ENCODE measurements at regions not wholly inside any gene's neighbourhood (a gene's known extent, or its start where the extent isn't known, plus 50 kb on each side); places are given as distances from the start of the nearest gene placed in this dataset.

DNA sequence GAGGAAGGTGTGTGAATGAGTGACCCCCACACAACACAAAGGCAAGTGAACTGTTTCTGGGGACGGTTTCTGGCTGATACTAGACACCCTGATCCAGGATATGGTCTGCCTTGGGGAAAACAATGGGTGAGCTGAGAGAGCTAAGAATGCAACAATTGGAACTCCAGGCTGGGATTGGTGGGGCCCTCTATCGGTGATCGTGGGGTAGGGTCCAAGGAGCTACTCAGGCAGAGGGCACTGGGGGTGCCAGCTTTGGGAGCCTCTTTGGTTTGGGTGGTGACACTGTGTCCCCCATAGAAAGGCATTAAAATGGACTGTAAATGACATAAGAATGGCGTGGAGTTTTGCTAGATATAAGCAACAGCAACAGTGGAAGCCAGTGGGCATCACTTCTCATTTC, 439.1 kb downstream of the DMAC1 start:
- no peak for DNase-seq (ENCODE audit: extremely low read depth, low read depth, low spot score)

DNA sequence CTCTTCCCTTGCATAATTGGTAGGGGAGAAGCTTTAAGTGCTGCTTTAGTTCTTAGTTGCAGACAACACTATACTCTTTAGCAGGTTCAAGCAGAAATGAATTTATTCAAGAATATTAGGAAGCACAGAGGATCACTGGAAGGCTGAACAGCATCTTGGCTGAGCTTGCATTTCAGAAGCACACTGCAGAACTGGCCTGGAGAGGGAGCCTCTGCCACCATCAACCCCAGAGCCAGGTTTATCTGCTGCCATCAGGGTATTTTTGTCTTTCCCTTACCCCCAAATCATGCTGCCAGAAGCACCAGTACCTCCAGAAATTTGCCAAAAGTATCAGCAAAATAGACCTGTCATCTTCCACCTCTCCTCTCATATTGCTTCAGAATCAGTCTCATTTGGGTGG, 440.7 kb downstream of the DMAC1 start:
- no peak for DNase-seq (ENCODE audit: extremely low read depth, low read depth, low spot score)

DNA sequence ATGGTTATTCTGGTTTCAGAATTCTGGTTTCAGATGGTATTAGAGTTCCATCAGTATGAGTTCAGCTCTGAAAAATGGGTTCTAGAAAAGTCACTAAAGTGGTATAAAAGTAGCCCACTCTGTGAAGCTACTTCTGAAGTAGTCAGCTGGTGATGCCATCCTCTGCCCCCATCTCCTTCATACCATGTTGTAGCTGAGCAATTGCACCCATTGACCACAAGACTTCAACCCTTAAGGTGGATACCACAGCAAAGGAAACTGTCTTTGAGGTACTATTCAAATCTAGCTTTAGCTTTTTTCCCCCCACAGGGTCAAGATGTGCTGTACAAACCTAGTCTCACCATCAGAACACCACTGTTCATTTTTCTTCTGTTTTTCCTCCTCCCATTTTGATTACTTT, 444.9 kb downstream of the DMAC1 start:
- no peak for DNase-seq (ENCODE audit: extremely low read depth, low read depth, low spot score)

DNA sequence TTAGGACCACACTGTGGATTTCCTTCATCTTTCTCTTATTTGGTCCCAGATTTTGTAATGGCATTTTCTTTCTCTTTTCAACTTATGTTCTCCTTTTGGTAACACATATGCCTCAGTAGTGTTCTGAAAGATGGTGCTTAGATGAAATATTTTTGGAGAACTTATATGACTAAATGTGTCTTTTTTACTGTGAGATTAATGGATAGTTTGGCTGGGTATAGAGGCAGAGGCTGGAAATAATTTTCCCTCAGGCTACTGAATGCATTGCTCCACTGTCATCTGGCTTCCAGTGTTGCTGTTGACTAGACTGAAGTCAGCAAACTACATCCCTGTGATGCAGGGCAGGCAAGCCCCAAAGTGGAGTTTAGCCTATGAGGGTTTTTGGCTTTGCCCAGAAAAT, 450.9 kb downstream of the DMAC1 start:
- no peak for DNase-seq (ENCODE audit: extremely low read depth, low read depth, low spot score)

DNA sequence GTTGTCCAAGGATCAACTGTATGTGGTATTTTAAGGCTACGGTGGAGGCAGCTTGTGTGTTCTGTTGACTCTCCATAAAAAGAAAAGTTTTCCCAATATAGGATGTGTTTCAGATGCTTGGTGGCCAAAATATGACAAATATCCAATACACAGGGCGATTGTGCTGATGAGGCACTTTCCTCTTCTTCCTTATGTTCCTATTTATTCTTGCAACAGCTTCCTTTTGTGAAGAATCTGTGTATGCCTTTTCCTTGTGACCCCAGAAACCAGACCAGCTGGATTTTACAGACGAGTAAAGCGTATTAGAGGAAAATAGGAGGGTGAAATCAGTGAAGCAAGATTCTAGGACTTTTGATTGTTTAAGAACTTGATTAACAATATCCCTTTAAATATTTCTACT, 452.0 kb downstream of the DMAC1 start:
- DNase-seq (ENCODE audit: extremely low read depth, low read depth, low spot score), result no peak

DNA sequence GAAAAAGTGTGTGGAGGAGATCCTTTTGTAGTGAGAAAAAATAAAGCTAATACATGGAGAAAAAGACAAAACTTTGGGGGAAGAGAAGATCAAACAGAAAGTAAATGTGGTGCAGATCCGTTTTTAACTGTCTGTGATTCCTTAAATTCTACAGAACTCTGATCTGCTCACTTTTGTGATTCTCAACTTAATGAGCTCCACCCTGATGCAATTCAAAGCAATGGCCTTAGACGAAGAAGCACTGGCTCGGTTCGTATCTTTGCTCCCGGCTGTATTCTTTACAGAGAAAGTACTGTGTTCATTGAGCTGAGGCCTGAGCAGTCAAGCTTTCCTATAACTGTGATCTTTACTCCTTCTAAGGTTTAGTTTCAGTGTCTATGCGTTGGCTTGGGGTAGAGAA, 453.4 kb downstream of the DMAC1 start:
- no peak for DNase-seq (ENCODE audit: extremely low read depth, low read depth, low spot score)

DNA sequence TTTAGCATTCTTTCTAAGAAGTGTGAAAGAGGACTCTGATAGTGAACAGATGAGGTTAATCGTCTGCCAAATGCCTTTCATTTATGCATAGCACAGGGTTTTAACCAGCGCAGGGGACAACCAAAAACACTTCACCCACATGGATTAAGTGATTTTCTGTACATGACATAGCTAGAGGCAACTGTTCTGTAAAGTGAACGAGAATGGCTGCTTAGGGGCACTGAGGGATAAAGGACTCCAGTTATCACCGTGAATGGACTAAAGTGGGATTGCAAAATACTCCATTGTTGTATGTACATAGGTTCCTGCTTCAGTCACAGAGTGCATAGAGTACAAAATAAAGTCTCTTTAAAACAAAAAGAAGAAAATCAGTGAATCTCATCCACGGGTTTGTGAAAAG, 456.8 kb downstream of the DMAC1 start:
- no peak for DNase-seq (ENCODE audit: extremely low read depth, low read depth, low spot score)

DNA sequence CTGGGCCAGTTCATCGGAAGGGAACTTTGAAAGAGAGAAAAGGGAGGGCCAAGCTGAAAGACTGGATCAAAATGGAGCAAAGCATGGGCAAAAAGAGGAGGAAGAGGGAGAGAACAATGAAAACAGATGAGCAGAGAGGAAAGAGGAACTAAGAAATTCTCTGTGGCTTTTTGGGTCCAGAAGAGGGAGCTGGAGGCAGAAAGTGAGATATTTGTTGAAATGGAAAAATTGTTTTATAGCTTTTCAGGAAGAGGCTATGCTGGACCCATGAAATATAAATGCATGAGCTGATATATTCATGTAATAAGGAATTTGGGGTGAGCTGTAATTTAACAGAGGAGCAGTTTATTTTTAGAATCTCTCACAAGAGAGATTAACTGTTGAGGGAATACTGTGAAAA, 457.3 kb downstream of the DMAC1 start:
- no peak for DNase-seq (ENCODE audit: extremely low read depth, low read depth, low spot score)

DNA sequence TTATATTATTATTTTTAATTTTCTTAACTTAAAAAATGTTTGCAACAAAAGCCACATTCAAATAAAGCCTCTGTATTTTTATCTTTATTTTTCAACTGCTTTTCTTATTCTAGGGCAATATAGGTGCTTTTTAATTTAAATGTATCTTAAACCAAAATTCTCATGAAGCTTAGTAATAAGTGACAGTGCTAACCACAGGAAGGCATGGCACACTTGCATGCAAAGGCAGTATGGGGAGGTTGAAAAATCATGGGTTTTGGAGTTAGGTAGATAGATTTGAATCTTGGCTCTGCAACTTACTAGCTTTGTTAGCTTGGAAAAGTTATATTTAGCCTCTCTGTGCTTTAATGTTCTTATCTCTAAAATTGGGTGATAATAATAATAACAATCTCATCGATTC, 458.0 kb downstream of the DMAC1 start:
- no peak for DNase-seq (ENCODE audit: extremely low read depth, low read depth, low spot score)

DNA sequence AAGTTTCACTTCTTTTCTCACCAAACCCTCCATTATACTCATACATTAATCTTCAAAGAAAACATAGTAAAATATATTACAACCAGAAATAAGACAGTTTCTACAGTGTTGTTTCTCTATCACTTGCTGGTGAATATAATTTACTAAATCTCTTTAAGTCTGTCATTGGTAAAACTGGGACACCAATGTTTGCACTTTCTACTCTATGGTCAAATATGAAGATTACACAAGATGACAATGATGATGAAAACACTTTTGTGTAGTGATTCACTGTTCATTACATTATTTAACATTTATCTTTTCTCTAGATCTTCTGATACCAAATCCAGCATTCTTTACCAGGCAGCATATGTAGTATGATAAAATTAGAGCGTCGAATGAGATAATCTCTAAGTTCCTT, 459.1 kb downstream of the DMAC1 start:
- DNase-seq (ENCODE audit: extremely low read depth, low read depth, low spot score), result no peak

DNA sequence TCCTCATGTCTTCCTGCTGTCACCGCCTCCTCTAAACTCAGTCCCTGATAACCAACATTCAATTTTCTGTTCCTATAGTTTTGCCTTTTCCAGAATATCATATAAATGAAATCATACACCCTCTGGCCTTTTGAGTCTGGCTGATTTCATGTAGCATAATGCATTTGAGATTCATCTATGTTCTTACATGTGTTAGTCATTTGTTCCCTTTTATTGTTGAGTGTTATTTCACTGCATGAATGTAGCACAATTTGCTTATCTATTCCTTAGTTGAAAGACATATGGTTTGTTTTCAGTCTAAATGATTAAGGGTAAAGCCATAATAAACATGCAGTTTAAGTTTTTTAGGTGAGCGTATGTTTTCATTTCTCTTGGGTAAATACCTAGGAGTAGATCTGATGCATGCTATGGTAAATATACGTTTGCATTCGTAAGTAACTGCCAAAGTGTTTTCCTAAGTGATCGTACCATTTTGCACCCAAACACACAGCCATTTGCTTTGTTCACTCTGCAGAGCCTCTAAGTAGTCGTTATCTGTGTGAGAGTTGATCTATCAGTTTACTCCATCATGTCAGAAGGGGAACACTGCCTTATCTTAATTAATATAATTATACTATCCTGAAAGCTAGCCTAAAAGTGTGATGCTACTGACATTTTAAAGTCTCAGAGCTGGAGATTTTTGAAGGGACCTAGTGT, 460.8 kb downstream of the DMAC1 start:
- DNase-seq (ENCODE audit: extremely low read depth, low read depth, low spot score), result no peak

DNA sequence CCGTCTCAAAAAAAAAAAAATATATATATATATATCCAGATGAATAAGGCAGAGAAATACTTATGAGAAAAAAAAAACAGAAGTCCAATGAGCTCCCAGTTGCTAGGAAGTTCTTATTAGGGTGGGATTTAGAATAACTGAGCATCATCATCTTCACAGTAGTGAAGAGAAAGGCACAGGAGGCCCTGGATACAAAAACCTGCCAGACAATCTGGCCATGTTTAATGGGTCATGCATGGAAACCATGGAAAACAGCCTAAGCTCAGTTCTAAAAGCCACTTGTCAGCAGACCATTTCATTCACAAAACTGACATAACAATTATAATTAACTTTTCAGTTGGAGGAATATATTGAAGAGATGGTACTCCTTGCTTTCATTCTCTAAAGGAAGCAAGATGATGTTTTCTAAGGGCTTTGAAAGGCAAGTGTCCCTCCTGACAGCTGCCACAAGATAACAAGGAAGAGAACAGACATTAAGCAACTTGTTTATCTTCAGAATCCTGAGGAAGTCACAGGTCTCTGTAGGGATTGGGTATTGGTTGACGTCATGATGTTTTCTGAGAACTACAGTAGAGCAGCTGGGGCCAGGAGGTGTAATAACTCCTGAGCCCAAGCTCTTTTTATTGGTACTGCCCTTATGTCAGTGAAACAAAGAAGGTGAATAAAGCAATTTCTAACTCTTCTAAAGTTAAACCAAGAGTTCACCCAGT, 463.1 kb downstream of the DMAC1 start:
- no peak for DNase-seq (ENCODE audit: extremely low read depth, low read depth, low spot score)

DNA sequence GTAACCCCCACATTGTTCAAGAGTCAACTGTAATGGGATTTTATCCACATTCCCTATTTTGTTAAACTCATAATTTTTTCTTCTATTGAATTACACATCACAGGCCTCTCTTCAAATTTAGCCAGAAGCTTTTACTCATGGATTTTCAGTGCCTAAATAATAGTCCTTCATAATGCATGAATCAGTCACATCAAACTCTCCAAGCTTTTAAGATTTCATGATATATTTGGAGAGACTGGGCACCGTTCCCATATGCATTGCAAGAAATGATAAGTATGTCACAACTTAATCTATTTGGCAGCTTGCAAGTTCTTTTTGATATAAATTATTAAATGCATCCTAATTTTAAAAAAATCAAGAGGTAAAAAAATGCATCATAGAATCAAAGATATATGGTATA, 465.9 kb downstream of the DMAC1 start:
- DNase-seq (ENCODE audit: extremely low read depth, low read depth, low spot score), result no peak

DNA sequence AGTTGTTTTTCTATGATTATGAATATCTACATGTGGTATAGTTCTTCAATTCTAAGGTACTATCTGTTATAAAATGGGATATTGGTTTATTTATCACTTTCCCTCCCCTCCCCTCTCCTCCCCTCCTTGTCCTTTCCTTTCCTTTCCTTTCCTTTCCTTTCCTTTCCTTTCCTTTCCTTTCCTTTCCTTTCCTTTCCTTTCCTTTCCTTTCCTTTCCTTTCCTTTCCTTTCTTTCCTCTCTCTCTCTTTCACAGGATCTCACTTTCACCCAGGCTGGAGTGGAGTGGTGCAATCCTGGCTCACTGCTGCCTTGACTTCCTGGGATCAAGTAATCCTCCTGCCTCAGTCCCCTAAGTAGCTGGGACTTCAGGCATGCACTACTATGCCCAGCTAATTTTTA, 466.8 kb downstream of the DMAC1 start:
- DNase-seq (ENCODE audit: extremely low read depth, low read depth, low spot score), result no peak

DNA sequence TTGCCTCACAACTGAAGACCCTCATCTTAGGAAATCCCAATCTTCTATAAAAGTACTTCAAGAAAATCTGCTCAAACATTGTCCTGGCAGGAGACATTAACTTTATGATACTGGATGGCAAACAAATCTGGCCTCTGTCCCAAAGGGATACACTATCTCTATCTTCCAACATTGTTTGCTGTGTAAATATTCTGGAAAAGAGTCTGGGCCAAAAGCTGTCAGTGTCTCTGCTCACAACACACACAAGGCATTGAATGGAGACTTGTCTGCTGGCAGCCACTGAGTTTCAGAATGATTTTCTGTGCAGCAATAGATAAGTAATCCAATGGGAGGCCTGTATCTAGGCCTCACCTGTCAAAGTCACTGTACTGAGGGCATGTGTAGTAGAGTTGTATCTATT, 471.1 kb downstream of the DMAC1 start:
- DNase-seq (ENCODE audit: extremely low read depth, low read depth, low spot score), result no peak

DNA sequence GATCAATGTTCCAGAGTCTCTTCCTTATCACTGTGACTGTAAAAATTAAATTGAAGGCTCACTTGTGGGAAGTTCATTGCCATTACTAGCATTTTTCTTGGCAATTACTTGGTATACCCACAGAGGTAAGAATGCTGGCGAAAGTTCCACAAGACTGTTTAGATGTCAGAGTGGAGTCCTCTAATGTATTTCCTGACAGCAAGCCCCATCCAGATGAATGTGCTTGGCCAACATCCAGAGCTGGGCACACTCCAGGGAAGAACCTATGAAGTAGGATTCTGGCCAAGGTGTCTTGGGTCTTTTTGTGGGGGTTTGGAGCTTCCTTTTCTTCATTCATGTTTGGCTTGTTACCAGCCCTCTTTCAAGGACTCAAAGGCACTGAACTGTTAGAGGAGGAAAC, 473.6 kb downstream of the DMAC1 start:
- DNase-seq (ENCODE audit: extremely low read depth, low read depth, low spot score), result no peak

DNA sequence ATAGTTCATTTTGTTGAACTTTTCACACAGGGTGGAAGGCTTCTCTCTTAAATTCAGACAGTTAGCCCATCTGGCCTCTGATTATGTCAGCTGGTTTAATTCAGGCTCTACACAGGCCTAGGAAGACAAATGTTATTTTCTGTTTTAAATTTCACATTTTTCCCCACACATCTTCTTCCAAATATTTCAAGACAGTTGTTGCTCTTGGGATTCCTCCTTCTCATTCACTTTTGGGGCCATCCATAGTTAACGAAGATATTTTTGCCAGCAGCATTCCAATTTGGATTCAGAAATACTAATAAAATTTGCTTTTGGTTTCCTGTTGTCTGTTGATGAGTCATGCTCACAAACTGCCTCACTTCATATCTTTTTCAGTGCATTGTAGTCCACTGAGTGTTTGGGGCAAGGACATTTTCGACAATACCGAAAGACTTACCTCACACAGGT, 475.4 kb downstream of the DMAC1 start:
- DNase-seq (ENCODE audit: extremely low read depth, low read depth, low spot score), result no peak

DNA sequence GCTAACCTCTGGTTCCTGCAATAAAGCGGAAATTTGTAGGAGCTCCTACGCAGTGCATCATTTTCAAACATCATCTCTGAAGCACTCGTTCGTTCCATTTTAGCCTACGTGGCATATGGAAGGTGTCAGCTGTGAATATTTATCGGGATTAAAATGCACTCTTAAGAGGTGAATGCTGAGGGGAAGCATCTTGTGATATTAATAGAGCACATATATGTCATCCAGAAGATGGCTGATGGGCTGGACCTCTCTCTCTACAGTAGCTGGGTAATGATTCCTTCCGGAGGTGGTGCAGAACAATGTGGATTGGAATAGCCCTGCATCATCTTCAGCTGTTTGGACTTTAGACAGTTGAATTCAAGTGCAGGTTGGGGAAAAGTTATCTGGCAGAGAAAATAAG, 478.7 kb downstream of the DMAC1 start:
- DNase-seq (ENCODE audit: extremely low read depth, low read depth, low spot score), result no peak

DNA sequence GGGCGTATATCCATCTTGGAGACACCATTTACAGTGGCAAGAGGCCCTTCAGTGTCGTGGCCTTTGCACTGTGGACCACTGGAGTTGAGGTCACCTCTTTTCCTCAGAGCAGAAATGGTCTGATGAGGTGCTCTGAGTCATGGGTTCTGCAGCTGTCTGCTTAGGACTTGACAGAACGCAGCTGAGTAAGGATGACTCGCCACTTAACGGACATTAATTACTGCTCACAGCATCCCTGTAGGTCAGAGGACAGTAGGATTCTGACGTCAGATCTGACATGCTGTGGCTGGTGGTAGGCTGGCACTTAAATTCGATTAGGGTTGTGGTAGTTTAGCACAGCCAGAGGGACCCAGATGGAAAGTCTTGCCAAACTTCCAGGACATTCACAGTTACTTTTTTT, 479.4 kb downstream of the DMAC1 start:
- DNase-seq (ENCODE audit: extremely low read depth, low read depth, low spot score), result no peak

DNA sequence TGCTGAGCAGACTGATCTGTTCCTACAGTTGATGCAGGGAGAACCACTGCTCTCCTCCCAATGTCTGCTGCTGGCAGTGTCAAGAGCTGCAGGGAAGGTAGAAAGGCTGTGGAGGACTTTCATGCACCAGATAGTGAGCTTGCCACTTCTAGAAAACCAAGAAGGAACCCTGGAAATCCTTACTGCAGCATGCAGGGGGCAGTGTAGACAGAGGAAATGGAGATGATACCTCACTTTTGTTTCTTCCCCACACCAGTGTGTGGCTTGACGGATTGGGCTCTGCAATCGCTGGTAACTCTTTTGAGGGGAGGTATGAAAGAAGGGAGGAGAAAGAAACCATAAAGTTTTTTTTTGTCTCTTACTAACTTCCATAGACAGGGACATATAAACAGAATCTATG, 480.7 kb downstream of the DMAC1 start:
- DNase-seq (ENCODE audit: extremely low read depth, low read depth, low spot score), result no peak

DNA sequence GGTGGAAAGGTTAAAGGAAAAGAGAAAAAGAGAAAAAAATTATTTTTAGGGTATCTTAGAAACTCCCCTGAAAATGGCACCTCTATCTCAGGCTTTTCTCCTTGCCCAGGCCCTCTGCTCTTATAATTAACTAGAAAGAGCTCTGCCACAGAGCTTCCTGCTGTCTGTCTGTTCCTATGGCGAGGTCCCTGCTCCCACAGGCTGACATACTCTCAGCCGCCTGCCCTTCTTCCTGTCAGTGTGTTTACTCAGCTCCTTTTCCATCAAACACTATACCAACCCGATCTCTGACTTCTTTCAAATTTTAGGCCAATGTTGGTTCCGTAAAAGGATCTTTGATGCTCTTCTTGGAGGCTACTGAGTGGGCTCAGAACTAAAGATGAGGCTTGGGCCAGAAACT, 482.6 kb downstream of the DMAC1 start:
- no peak for DNase-seq (ENCODE audit: extremely low read depth, low read depth, low spot score)

DNA sequence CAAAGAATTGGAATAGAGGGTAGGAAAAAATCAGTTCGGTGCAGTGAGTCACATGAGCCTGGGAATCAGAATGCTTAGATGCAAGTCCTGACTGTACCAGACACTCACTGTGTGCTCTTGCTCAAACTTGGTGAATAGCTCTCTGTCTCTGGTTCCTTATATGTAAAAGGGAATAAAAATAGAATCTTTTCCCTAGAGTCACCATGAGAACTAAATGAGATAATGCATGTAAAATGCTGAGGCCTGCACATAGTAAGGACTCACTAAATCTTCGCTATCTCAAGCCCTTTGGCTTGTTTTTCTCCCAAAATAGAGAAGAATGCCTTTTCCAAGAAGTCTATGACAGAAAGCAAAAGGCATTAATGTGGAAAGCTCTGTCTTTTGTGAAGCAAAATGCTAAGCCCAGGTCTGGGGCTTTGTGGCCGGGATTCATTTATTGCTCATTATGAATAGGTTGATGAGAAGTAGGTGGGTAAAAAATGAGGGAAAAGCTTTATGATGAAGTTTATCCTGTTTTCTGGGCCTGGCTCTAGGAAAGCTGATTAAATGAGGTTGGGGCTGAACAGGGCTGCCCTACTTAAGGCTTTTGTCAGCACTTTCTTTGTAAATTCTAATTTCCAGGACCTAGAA, 483.3 kb downstream of the DMAC1 start:
- DNase-seq (ENCODE audit: extremely low read depth, low read depth, low spot score), result no peak
